Mesothelial cell of epicardium (in vitro differentiated cells): ENCODE measurements at regions not wholly inside any gene's neighbourhood (a gene's known extent, or its start where the extent isn't known, plus 50 kb on each side); places are given as distances from the start of the nearest gene placed in this dataset.

Experiments
- DNase-seq, 2 experiments: peaks; one replicate each; pipeline ENCODE4 v3.0.0; 2021; ENCODE audit warnings: low spot score in 2 of 2; ENCODE audit not compliant: unreplicated experiment in 2 of 2
- H3K27ac Mint-ChIP-seq: 2 replicates; pipeline ENCODE4 v1.8.0; 2021; ENCODE audit warnings: mixed read lengths
- H3K27me3 Mint-ChIP-seq: 2 replicates; pipeline ENCODE4 v1.8.0; 2021; ENCODE audit warnings: low read depth, mixed read lengths
- H3K36me3 Mint-ChIP-seq: 2 replicates; pipeline ENCODE4 v1.8.0; 2021; ENCODE audit warnings: mixed read lengths
- H3K4me1 Mint-ChIP-seq: 2 replicates; pipeline ENCODE4 v1.8.0; 2021; ENCODE audit warnings: mixed read lengths
- H3K4me3 Mint-ChIP-seq: 2 replicates; pipeline ENCODE4 v1.8.0; 2021; ENCODE audit warnings: mild to moderate bottlenecking, moderate library complexity, mixed read lengths
- H3K9me3 Mint-ChIP-seq: 2 replicates; pipeline ENCODE4 v1.8.0; 2021; ENCODE audit warnings: mixed read lengths
- TF ChIP-seq, protein P1 (sequence below): fragments of 200-600 bp; sonication (generic); IDR thresholded peaks from one replicate; pipeline ENCODE4 v1.5.0; 2021; ENCODE audit warnings: antibody characterized with exemption; ENCODE audit not compliant: unreplicated experiment

- H3K4me1 Mint-ChIP-seq = no peaks in the 10 kb centered on the region
These were observed 298.8 kb downstream of the FOXA2 start for GRCh38 chr20:22285555-22285954.

GRCh38 chr20:22282696-22283095 is 301.7 kb downstream of the FOXA2 start:
- H3K4me1 Mint-ChIP-seq = no peaks in the 10 kb centered on the region
- no peaks in the 10 kb centered on the region for H3K9me3 Mint-ChIP-seq
- TF ChIP-seq, protein P1, sequence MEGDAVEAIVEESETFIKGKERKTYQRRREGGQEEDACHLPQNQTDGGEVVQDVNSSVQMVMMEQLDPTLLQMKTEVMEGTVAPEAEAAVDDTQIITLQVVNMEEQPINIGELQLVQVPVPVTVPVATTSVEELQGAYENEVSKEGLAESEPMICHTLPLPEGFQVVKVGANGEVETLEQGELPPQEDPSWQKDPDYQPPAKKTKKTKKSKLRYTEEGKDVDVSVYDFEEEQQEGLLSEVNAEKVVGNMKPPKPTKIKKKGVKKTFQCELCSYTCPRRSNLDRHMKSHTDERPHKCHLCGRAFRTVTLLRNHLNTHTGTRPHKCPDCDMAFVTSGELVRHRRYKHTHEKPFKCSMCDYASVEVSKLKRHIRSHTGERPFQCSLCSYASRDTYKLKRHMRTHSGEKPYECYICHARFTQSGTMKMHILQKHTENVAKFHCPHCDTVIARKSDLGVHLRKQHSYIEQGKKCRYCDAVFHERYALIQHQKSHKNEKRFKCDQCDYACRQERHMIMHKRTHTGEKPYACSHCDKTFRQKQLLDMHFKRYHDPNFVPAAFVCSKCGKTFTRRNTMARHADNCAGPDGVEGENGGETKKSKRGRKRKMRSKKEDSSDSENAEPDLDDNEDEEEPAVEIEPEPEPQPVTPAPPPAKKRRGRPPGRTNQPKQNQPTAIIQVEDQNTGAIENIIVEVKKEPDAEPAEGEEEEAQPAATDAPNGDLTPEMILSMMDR = no peak
- H3K27ac Mint-ChIP-seq = no peak overlapping the region
- H3K36me3 Mint-ChIP-seq = no peaks in the 10 kb centered on the region
- H3K4me3 Mint-ChIP-seq = no peak overlapping the region
- DNase-seq = no peak
- H3K27me3 Mint-ChIP-seq = peaks cover 26% of the 10 kb centered on the region

More at GRCh38 chr20:22285555-22285954, 298.8 kb downstream of the FOXA2 start:
- Mint-ChIP-seq H3K36me3 (no peaks in the 10 kb centered on the region), H3K27ac (no peak overlapping the region), H3K9me3 (no peaks in the 10 kb centered on the region), H3K27me3 (peaks cover 40% of the 10 kb centered on the region), H3K4me3 (no peak overlapping the region)
- DNase-seq = no peak
- TF ChIP-seq, protein P1 = no peak

GRCh38 chr20:22274330-22274729 is 310.0 kb downstream of the FOXA2 start:
- H3K27me3 Mint-ChIP-seq = peaks cover 8% of the 10 kb centered on the region
- H3K9me3 Mint-ChIP-seq = no peaks in the 10 kb centered on the region
- no peak overlapping the region for H3K4me3 Mint-ChIP-seq
- H3K36me3 Mint-ChIP-seq = no peaks in the 10 kb centered on the region
- TF ChIP-seq, protein P1 = no peak
- no peaks in the 10 kb centered on the region for H3K4me1 Mint-ChIP-seq
- no peak overlapping the region for H3K27ac Mint-ChIP-seq
- no peak for DNase-seq

DNA sequence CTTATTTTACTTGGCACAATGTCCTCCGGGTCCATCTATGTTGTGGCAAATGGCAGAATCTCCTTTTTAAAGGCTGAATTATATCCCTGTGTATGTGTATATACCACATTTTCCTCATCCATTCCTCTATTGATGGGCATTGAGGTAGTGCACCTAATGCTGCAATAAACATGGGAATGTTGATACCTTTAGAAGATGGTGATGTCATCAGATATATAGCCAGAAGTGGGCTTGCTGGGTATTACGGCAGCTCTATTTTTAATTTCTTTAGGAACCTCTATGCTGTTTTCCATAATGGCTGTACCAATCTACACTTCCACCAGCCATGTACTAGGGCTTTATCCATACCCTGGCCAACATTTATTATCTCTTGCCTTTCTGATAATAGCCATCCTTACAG is 315.7 kb downstream of the FOXA2 start:
- TF ChIP-seq, protein P1 = no peak
- no peak overlapping the region for H3K27ac Mint-ChIP-seq
- no peak overlapping the region for H3K4me3 Mint-ChIP-seq
- peaks cover 32% of the 10 kb centered on the region for H3K27me3 Mint-ChIP-seq
- no peaks in the 10 kb centered on the region for H3K36me3 Mint-ChIP-seq
- H3K4me1 Mint-ChIP-seq = no peaks in the 10 kb centered on the region
- DNase-seq = no peak
- no peaks in the 10 kb centered on the region for H3K9me3 Mint-ChIP-seq

- DNase-seq = no peak
- TF ChIP-seq, protein P1 = no peak
- no peak overlapping the region for H3K4me3 Mint-ChIP-seq
- H3K4me1 Mint-ChIP-seq = no peaks in the 10 kb centered on the region
- H3K27ac Mint-ChIP-seq = no peak overlapping the region
- no peaks in the 10 kb centered on the region for H3K9me3 Mint-ChIP-seq
- no peaks in the 10 kb centered on the region for H3K36me3 Mint-ChIP-seq
- peaks cover 53% of the 10 kb centered on the region for H3K27me3 Mint-ChIP-seq
These were observed 319.5 kb downstream of the FOXA2 start for GRCh38 chr20:22264917-22265316.

GRCh38 chr20:22260506-22260905 is 323.9 kb downstream of the FOXA2 start:
- no peaks in the 10 kb centered on the region for H3K36me3 Mint-ChIP-seq
- no peaks in the 10 kb centered on the region for H3K9me3 Mint-ChIP-seq
- peaks cover 60% of the 10 kb centered on the region for H3K27me3 Mint-ChIP-seq
- TF ChIP-seq, protein P1 = no peak
- no peak overlapping the region for H3K27ac Mint-ChIP-seq
- DNase-seq = no peak
- H3K4me3 Mint-ChIP-seq = no peak overlapping the region
- H3K4me1 Mint-ChIP-seq = no peaks in the 10 kb centered on the region
